ENCODE measurements at regions not wholly inside any gene's neighbourhood (a gene's known extent, or its start where the extent isn't known, plus 50 kb on each side); places are given as distances from the start of the nearest gene placed in this dataset.

DNA sequence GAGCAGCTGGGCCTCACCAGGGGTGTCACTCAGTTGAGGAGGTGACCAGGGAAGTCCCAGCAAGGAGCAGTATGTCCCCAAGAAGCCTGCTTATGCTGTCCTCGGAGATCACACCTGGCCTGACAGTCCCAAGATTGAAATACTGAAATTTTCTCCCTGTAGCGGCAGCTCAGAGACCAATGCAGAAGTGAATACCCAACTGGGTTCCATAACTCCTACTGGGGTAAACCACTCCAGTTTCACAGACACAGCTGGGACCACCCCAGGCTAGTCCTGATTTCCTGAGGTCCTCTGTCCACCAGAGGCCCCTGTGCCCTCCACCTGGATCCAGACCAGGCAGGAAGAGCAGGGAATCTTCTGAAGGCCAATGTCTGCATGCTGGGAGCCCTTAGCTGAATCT, 298.1 kb downstream of the ZEB1 start (continued):
- TF ChIP-seq, protein P1, sequence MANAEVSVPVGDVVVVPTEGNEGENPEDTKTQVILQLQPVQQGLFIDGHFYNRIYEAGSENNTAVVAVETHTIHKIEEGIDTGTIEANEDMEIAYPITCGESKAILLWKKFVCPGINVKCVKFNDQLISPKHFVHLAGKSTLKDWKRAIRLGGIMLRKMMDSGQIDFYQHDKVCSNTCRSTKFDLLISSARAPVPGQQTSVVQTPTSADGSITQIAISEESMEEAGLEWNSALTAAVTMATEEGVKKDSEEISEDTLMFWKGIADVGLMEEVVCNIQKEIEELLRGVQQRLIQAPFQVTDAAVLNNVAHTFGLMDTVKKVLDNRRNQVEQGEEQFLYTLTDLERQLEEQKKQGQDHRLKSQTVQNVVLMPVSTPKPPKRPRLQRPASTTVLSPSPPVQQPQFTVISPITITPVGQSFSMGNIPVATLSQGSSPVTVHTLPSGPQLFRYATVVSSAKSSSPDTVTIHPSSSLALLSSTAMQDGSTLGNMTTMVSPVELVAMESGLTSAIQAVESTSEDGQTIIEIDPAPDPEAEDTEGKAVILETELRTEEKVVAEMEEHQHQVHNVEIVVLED (CRISPR knock-in tag; IDR thresholded peaks at IDR 0.05) = no peak
- no peak for TF ChIP-seq SIX5 (IDR thresholded peaks at IDR 0.05; ENCODE audit: borderline replicate concordance in 1 of 2, insufficient read depth in 1 of 2, low read depth in 1 of 2, low read length in 2 of 2)

DNA sequence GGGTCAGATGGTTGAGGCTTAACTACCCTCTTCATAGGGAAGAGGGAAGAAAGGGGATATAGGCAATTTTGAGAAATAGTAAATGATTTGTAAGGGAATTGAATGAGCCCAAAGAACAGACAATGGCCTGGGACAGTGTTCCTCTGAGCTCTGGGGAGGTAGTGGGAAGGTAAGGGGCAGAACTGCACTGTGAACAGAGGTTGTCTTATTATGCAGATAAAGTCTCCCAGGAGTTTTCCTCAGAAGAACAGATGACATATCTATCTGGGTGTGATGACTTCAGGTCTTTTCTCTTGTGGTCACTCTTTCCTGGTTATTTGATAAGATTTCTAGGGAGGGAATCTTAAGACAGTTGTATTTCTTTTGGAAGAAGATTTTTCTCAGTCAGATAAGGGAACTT, 296.1 kb downstream of the ZEB1 start:
- H3K9ac ChIP-seq (ENCODE audit: insufficient read depth in 1 of 2, low read depth in 2 of 2, low read length in 2 of 2) = no peak overlapping the region
- no peak for FAIRE-seq
- CTCF ChIA-PET (ENCODE audit: low intra/inter-chr PET ratio) = no interaction called here
- peaks cover 0 to 7% of the 10 kb centered on the region in 2 experiments; a peak in 3 of 5 replicates for H3K27me3 ChIP-seq (ENCODE audit: control insufficient read depth in 2 of 2, insufficient read depth in 2 of 2, low read length in 2 of 2)
- no peaks in the 10 kb centered on the region for H3K4me1 ChIP-seq (replicated peaks in 1 of 2; ENCODE audit: control insufficient read depth in 2 of 2, insufficient read depth in 2 of 2, low read length in 2 of 2)
- TF ChIP-seq RFX1 (IDR thresholded peaks at IDR 0.05) (no peak), CBX5 (IDR thresholded peaks at IDR 0.05; ENCODE audit: borderline replicate concordance, low read depth) (no peak), LCOR (CRISPR knock-in tag; IDR thresholded peaks at IDR 0.05) (no peak), ZNF124 (CRISPR knock-in tag; IDR thresholded peaks at IDR 0.05) (no peak)
- TF ChIP-seq, protein P1 (CRISPR knock-in tag; IDR thresholded peaks at IDR 0.05) = no peak
- H2AFZ ChIP-seq (ENCODE audit: low read depth, low read length) = no peak overlapping the region
- in situ Hi-C loops (cut with MboI) (no loop called here), intact Hi-C loops (cut with micrococcal nuclease) (no loop called here)
- no peak for DNase-seq (ENCODE audit: extremely low read depth in 1 of 4, low spot score in 3 of 4)
- no peaks in the 10 kb centered on the region for H3K36me3 ChIP-seq (ENCODE audit: control insufficient read depth, insufficient read depth, low read length)
- no TSS peak for BruUV-seq (replicated peaks)
- H3K9me3 ChIP-seq (replicated peaks; ENCODE audit: control insufficient read depth, insufficient read depth, low read depth, low read length) = no peaks in the 10 kb centered on the region
- no peak overlapping the region for H3K4me3 ChIP-seq
- no peak overlapping the region for H3K4me2 ChIP-seq (ENCODE audit: insufficient read depth, low read length)
- POLR2A ChIA-PET = no interaction called here
- no peaks in the 10 kb centered on the region for H3K79me2 ChIP-seq (ENCODE audit: control insufficient read depth, insufficient read depth, low read length)
- H3K9me1 ChIP-seq (ENCODE audit: control insufficient read depth, insufficient read depth, low read length) = no peaks in the 10 kb centered on the region
- H4K20me1 ChIP-seq (replicated peaks; ENCODE audit: control insufficient read depth, insufficient read depth, low read length) = no peaks in the 10 kb centered on the region
- no peak for ATAC-seq
- no peak overlapping the region for H3K27ac ChIP-seq (ENCODE audit: extremely low read depth, low read depth, low read length)
